Activated CD4-positive, alpha-beta T cell treated with anti-CD3 and anti-CD28 coated beads, Interleukin-2, amount 10 ng/mL, durations not matched to agents 7 days and 5 days (primary cell): ENCODE measurements at regions not wholly inside any gene's neighbourhood (a gene's known extent, or its start where the extent isn't known, plus 50 kb on each side); places are given as distances from the start of the nearest gene placed in this dataset.

Experiments used
- CTCF ChIA-PET: fragments of 350-600 bp; sonication (Branson Sonifier 250); formaldehyde crosslinking; loops from one replicate; lab custom pipeline; 2021; ENCODE audit warnings: antibody characterized with exemption; lab: Charles Lee
- POLR2A ChIA-PET: fragments of 350-600 bp; sonication (Branson Sonifier 250); formaldehyde crosslinking; loops from one replicate; lab custom pipeline; 2021; ENCODE audit warnings: antibody characterized with exemption; lab: Charles Lee
- DNase-seq: peaks from one replicate; pipeline ENCODE4 v3.0.0-alpha.2; 2020
- H3K27ac Mint-ChIP-seq: one replicate; pipeline ENCODE4 v1.8.0; 2021; ENCODE audit warnings: mild to moderate bottlenecking, moderate library complexity, mixed read lengths
- H3K27me3 Mint-ChIP-seq: one replicate; pipeline ENCODE4 v1.8.0; 2021; ENCODE audit warnings: mixed read lengths
- H3K36me3 Mint-ChIP-seq: one replicate; pipeline ENCODE4 v1.8.0; 2021; ENCODE audit warnings: low read depth, mixed read lengths
- H3K4me1 Mint-ChIP-seq: one replicate; pipeline ENCODE4 v1.8.0; 2021; ENCODE audit warnings: mixed read lengths
- H3K4me3 Mint-ChIP-seq: one replicate; pipeline ENCODE4 v1.8.0; 2021; ENCODE audit warnings: mild to moderate bottlenecking, moderate library complexity, mixed read lengths
- H3K9me3 Mint-ChIP-seq: one replicate; pipeline ENCODE4 v1.8.0; 2021; ENCODE audit warnings: mixed read lengths

- ChIA-PET CTCF (no interaction called here), POLR2A (no interaction called here)
- Mint-ChIP-seq H3K27ac (no peak overlapping the region), H3K36me3 (no peaks in the 10 kb centered on the region), H3K27me3 (peaks cover 6% of the 10 kb centered on the region), H3K9me3 (peaks cover 4% of the 10 kb centered on the region), H3K4me1 (peaks cover 3% of the 10 kb centered on the region), H3K4me3 (no peak overlapping the region)
- no peak for DNase-seq
These were observed 71.0 kb upstream of the RALGAPA2 start for GRCh38 chr20:20783450-20783849.

- H3K36me3 Mint-ChIP-seq = no peaks in the 10 kb centered on the region
- CTCF ChIA-PET = no interaction called here
- peaks cover 3% of the 10 kb centered on the region for H3K4me1 Mint-ChIP-seq
- H3K9me3 Mint-ChIP-seq = peaks cover 4% of the 10 kb centered on the region
- H3K27me3 Mint-ChIP-seq = peaks cover 6% of the 10 kb centered on the region
- POLR2A ChIA-PET = no interaction called here
- H3K27ac Mint-ChIP-seq = no peak overlapping the region
- no peak for DNase-seq
- no peak overlapping the region for H3K4me3 Mint-ChIP-seq
These were observed 70.3 kb upstream of the RALGAPA2 start for GRCh38 chr20:20782755-20783154.

GRCh38 chr20:20782231-20782630 lies 69.8 kb upstream of the RALGAPA2 start:
- DNase-seq = no peak
- peaks cover 3% of the 10 kb centered on the region for H3K4me1 Mint-ChIP-seq
- H3K4me3 Mint-ChIP-seq = no peak overlapping the region
- H3K27ac Mint-ChIP-seq = no peak overlapping the region
- H3K9me3 Mint-ChIP-seq = peaks cover 4% of the 10 kb centered on the region
- ChIA-PET POLR2A (no interaction called here), CTCF (no interaction called here)
- H3K36me3 Mint-ChIP-seq = no peaks in the 10 kb centered on the region
- H3K27me3 Mint-ChIP-seq = peaks cover 6% of the 10 kb centered on the region

DNA sequence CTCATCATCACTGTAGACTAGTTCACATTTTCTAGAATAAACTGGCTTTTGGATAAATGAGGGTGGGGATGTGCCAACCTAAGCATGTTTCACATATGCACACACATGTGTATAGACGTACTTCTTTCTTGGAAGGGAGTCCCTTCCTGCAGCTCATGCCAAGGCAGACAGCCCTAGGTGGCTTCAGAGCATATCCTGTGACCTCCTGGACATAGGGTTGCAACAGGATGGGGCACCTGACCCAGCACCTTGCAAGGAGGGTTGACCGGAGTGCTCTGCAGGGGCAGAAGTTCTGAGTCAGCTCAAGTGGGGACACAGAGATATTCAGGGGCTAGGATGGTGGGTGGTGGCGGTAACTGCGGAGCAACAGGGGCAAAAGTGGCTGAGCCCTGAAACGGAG lies 68.6 kb upstream of the RALGAPA2 start:
- DNase-seq = no peak
- H3K4me3 Mint-ChIP-seq = no peak overlapping the region
- no peaks in the 10 kb centered on the region for H3K36me3 Mint-ChIP-seq
- CTCF ChIA-PET = no interaction called here
- POLR2A ChIA-PET = no interaction called here
- H3K27me3 Mint-ChIP-seq = peaks cover 7% of the 10 kb centered on the region
- H3K4me1 Mint-ChIP-seq = peaks cover 3% of the 10 kb centered on the region
- H3K9me3 Mint-ChIP-seq = peaks cover 5% of the 10 kb centered on the region
- no peak overlapping the region for H3K27ac Mint-ChIP-seq

GRCh38 chr20:20780127-20780824 lies 67.8 kb upstream of the RALGAPA2 start:
- Mint-ChIP-seq H3K36me3 (no peaks in the 10 kb centered on the region), H3K9me3 (peaks cover 2% of the 10 kb centered on the region), H3K4me3 (no peak overlapping the region), H3K27me3 (peaks cover 8% of the 10 kb centered on the region), H3K4me1 (peaks cover 3% of the 10 kb centered on the region), H3K27ac (no peak overlapping the region)
- CTCF ChIA-PET = interaction anchor here (0.6 kb wide), 1 partner anchor 413 kb away, joined by 4 read pairs; no protein-coding TSS in a partner anchor
- DNase-seq = no peak
- POLR2A ChIA-PET = no interaction called here

DNA sequence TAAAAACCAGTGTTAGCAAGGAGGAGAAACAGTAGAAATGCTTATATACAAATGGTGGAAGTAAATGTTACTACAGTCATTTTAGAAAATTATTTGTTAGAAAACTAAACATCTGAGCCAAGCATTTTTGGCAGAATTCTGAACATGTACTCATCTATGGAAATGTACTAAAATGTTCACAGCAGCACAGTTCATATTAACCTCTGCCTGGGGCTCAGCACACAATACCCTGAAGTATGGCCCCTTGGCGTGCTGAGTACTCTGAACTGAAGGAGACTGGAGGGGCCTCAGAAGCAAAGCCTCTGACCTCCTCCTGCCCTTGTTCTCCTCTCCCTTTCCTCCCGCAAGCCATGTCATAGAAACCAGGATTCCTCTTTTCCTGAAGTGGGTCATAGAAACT lies 66.2 kb upstream of the RALGAPA2 start:
- CTCF ChIA-PET = no interaction called here
- Mint-ChIP-seq H3K27ac (no peak overlapping the region), H3K4me1 (peaks cover 3% of the 10 kb centered on the region), H3K4me3 (no peak overlapping the region), H3K9me3 (peaks cover 2% of the 10 kb centered on the region), H3K36me3 (no peaks in the 10 kb centered on the region), H3K27me3 (peaks cover 8% of the 10 kb centered on the region)
- no peak for DNase-seq
- POLR2A ChIA-PET = no interaction called here

DNA sequence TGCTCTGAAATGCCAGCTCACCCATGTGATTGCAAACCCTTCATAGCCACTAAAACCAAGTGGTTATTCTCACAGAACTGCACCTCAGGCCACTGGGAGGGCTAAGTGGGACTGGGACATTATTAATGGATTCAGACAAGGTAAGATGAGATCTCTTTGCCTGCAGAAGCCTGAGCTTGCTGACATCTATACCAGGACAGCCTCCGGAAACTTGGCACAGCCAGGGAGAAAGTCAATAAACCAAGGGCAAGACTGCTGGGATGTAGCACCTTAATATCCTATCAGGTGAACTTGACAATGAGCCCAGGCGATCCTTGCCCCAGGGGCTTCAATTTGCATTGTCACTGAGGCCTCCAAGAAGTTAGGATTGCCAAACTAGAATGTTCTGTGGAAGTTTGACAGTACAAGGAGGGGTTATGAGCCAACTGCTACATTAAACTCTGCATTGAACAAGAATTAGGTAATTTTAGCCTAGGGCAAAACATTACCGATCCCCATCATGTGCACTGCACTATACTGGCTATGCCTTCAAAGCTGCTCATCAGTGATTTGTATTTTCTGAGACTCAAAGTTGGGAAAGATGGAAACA lies 60.1 kb upstream of the RALGAPA2 start:
- H3K4me3 Mint-ChIP-seq = no peak overlapping the region
- H3K36me3 Mint-ChIP-seq = no peaks in the 10 kb centered on the region
- peaks cover 3% of the 10 kb centered on the region for H3K4me1 Mint-ChIP-seq
- CTCF ChIA-PET = no interaction called here
- POLR2A ChIA-PET = no interaction called here
- DNase-seq = no peak
- H3K9me3 Mint-ChIP-seq = peaks cover 7% of the 10 kb centered on the region
- no peak overlapping the region for H3K27ac Mint-ChIP-seq
- H3K27me3 Mint-ChIP-seq = peaks cover 9% of the 10 kb centered on the region

- no peaks in the 10 kb centered on the region for H3K36me3 Mint-ChIP-seq
- no peak overlapping the region for H3K27ac Mint-ChIP-seq
- ChIA-PET POLR2A (no interaction called here), CTCF (no interaction called here)
- peaks cover 3% of the 10 kb centered on the region for H3K4me1 Mint-ChIP-seq
- peaks cover 4% of the 10 kb centered on the region for H3K9me3 Mint-ChIP-seq
- no peak overlapping the region for H3K4me3 Mint-ChIP-seq
- DNase-seq = no peak
- H3K27me3 Mint-ChIP-seq = peaks cover 12% of the 10 kb centered on the region
These were observed 55.9 kb upstream of the RALGAPA2 start for GRCh38 chr20:20768202-20768815.

GRCh38 chr20:20765696-20766365 lies 53.4 kb upstream of the RALGAPA2 start:
- Mint-ChIP-seq H3K4me3 (no peak overlapping the region), H3K27me3 (peaks cover 15% of the 10 kb centered on the region), H3K36me3 (no peaks in the 10 kb centered on the region), H3K9me3 (peaks cover 4% of the 10 kb centered on the region), H3K4me1 (peaks cover 3% of the 10 kb centered on the region), H3K27ac (no peak overlapping the region)
- ChIA-PET POLR2A (no interaction called here), CTCF (no interaction called here)
- DNase-seq = no peak

DNA sequence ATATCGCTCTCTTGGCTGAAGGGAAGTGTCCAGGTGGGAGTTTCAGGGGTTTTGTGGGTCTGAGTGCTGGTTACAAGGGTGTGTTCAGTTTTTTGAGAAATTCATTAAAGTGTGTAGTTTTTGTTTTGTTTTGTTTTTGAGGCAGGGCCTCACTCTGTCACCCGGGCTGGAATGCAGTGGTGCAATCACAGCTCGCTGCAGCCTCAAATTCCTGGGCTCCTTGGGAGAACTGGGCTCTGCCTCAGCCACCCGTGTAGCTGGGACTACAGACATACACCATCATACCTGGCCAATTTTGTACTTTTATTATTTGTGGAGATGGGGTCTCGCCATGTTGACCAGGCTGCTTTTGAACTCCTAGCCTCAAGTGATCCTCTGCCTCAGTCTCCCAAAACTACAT lies 51.2 kb upstream of the RALGAPA2 start:
- H3K9me3 Mint-ChIP-seq = no peaks in the 10 kb centered on the region
- no peak for DNase-seq
- ChIA-PET CTCF (no interaction called here), POLR2A (no interaction called here)
- H3K36me3 Mint-ChIP-seq = no peaks in the 10 kb centered on the region
- no peak overlapping the region for H3K27ac Mint-ChIP-seq
- no peaks in the 10 kb centered on the region for H3K4me1 Mint-ChIP-seq
- no peak overlapping the region for H3K4me3 Mint-ChIP-seq
- peaks cover 20% of the 10 kb centered on the region for H3K27me3 Mint-ChIP-seq
